Adrenal gland (tissue), 9 donors: ENCODE measurements at regions not wholly inside any gene's neighbourhood (a gene's known extent, or its start where the extent isn't known, plus 50 kb on each side); places are given as distances from the start of the nearest gene placed in this dataset.

Source experiments
- DNase-seq, 7 donors: peaks; one replicate each; pipeline ENCODE4 v3.0.0-alpha.2; 2019 to 2020
- H3K27ac ChIP-seq, 5 donors: fragments of 200-600 bp; sonication (generic) in 4 of 5; 1 replicate in 3 of 5; 2 replicates in 2 of 5; pipeline versions ENCODE4 v1.5.1 to v1.8.0; 2016 to 2020; ENCODE audit warnings: mild to moderate bottlenecking in 1 of 5
- H3K27me3 ChIP-seq: fragments of 200-600 bp; 2 replicates; pipeline ENCODE4 v1.8.0; 2021
- H3K36me3 ChIP-seq, 2 donors: fragments of 200-600 bp; replicated peaks in 1 of 2; 1 replicate in 1 of 2; 2 replicates in 1 of 2; pipeline versions ENCODE4 v1.5.1 to v1.8.0; 2018 to 2022
- H3K4me1 ChIP-seq, 2 donors: fragments of 200-600 bp; replicated peaks in 1 of 2; 1 replicate in 1 of 2; 2 replicates in 1 of 2; pipeline versions ENCODE4 v1.5.1 to v1.8.0; 2018 to 2021
- H3K4me3 ChIP-seq, 4 donors: fragments of 200-600 bp; sonication (generic) in 3 of 4; one replicate each; pipeline ENCODE4 v1.5.1; 2016 to 2018
- H3K9me3 ChIP-seq, 3 donors: fragments of 200-600 bp; sonication (generic) in 1 of 3; replicated peaks in 1 of 3; 1 replicate in 2 of 3; 2 replicates in 1 of 3; pipeline versions ENCODE4 v1.5.1 to v1.8.0; 2016 to 2021
- CTCF ChIP-seq, 6 experiments: fragments of 450-650 bp in 4 of 6; fragments of 200-600 bp in 2 of 6; sonication (generic) in 1 of 6; IDR thresholded peaks; 1 replicate in 5 of 6; 2 replicates in 1 of 6; pipeline versions ENCODE4 v1.5.1 to v1.8.0; 2016 to 2021; ENCODE audit warnings: antibody characterized with exemption in 6 of 6, mild to moderate bottlenecking in 2 of 6, moderate library complexity in 1 of 6
- POLR2A ChIP-seq, 2 donors: fragments of 450-650 bp; IDR thresholded peaks; one replicate each; pipeline ENCODE4 v1.6.1; 2017; ENCODE audit warnings: antibody characterized with exemption in 2 of 2, mild to moderate bottlenecking in 2 of 2, moderate library complexity in 1 of 2
- WGBS, 4 donors: extraction: QIAGEN DNeasy Blood & Tissue Kit in 2 of 4; methylation state at CpG; one replicate each; pipeline versions ENCODE4 v1.1.5 to v1.1.7; 2013 to 2017; 5-methylcytosine and 5-hydroxymethylcytosine counted together
- intact Hi-C, 2 donors: fragments of 100-400 bp; cut with DNase I; formaldehyde crosslinking; loops; one replicate each; pipeline versions ENCODE4 v1.14.1 to v1.15.0; 2022 to 2023
- donor health status: healthy with polysubstance abuse.
- donor health status: Bipolar disorder and iron deficiency.
- donor health status: DM: yes; HTN: yes; CAD: no.
- donor health status: DM: no; HTN: no; CAD: no.
- donor health status: DM: no; HTN: no; CAD: no.

DNA sequence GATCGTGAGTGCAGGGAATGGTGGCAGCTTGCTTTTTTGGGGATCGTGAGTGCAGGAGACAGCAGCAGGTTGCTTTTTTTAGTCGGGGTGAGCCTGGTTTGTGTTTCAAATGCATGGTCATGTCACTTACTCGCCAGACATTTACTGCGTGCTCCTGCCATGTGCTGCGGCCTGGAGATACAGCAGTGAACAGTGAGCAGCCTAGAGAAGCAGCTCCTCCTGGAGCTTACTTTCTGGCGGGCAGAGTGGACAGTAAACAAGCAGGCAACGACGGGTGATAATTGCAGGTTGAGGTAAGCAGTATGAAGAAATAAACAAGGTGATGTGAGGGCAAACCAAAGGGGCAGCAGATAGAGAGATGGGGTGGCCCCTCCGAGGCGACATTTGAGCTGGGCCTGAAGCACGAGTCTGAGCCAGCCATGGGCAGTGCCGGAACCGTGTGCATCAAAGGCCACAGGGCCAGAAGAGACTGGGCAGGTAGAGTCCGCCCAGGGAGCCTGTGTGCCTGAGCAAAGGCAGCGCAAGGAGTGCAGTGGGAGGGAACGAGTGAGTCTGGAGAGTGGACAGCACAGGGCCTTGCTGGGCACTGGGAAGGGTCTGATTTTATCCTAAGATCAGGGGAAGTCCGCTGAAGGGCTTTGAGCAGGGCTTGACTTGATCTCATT is 57.3 kb upstream of the RASA2 start:
- Histone ChIP-seq H3K27ac (peak overlapping the region in 2 of 5 donors; percentile 3 to 19), H3K9me3 (no peaks in the 10 kb centered on the region), H3K36me3 (peaks cover 0 to 12% of the 10 kb centered on the region in 2 donors), H3K27me3 (no peaks in the 10 kb centered on the region), H3K4me3 (no peak overlapping the region), H3K4me1 (peaks cover 17 to 58% of the 10 kb centered on the region in 2 donors)
- intact Hi-C loops: no loop called here
- WGBS, 4 donors: 82 to 86% (median 83%) methylated on average over 17 to 18 of the region's 18 CpGs
- no peak for TF ChIP-seq POLR2A (IDR thresholded peaks at IDR 0.05)
- TF ChIP-seq CTCF (IDR thresholded peaks at IDR 0.05): no peak
- DNase-seq: no peak

DNA sequence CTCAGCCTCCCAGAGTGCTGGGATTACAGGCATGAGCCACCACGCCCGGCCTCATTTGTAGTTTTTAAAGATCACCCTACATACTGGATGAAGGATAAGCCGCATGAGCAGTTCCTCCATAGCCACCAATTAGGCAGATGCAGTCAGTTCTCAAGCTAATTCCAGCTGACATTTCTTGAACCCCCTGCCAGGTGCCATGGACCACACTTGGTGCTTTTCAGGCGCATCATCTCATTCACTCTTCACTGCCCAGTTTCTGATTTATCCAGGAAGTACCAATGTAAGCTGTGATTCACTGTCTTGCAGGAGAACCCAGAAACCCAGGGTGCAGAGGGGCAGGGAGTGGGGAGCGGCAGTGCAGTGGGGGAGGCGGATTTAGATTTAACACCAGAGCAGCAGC is 56.5 kb upstream of the RASA2 start:
- Histone ChIP-seq H3K9me3 (no peaks in the 10 kb centered on the region), H3K4me1 (peaks cover 17 to 58% of the 10 kb centered on the region in 2 donors), H3K4me3 (no peak overlapping the region), H3K27ac (peak overlapping the region in 1 of 5 donors; percentile 20), H3K36me3 (peaks cover 0 to 12% of the 10 kb centered on the region in 2 donors), H3K27me3 (no peaks in the 10 kb centered on the region)
- intact Hi-C loops: no loop called here
- TF ChIP-seq POLR2A (IDR thresholded peaks at IDR 0.05) (no peak), CTCF (IDR thresholded peaks at IDR 0.05) (no peak)
- DNase-seq: no peak
- 95 to 98% (median 97%) methylated on average over 6 of the region's 6 CpGs for WGBS, 4 donors

- no peaks in the 10 kb centered on the region for H3K27me3 ChIP-seq
- 76 to 88% (median 83%) methylated on average over 18 of the region's 18 CpGs for WGBS, 4 donors
- peak overlapping the region in 2 of 5 donors; percentile 15 to 35 for H3K27ac ChIP-seq
- H3K9me3 ChIP-seq: no peaks in the 10 kb centered on the region
- DNase-seq: no peak
- TF ChIP-seq CTCF (IDR thresholded peaks at IDR 0.05) (no peak), POLR2A (IDR thresholded peaks at IDR 0.05) (no peak)
- H3K36me3 ChIP-seq: peaks cover 0 to 12% of the 10 kb centered on the region in 2 donors
- intact Hi-C loops: no loop called here
- peaks cover 18 to 57% of the 10 kb centered on the region in 2 donors for H3K4me1 ChIP-seq
- H3K4me3 ChIP-seq: no peak overlapping the region
These were observed 55.1 kb upstream of the RASA2 start for GRCh38 chr3:141431411-141432378.

DNA sequence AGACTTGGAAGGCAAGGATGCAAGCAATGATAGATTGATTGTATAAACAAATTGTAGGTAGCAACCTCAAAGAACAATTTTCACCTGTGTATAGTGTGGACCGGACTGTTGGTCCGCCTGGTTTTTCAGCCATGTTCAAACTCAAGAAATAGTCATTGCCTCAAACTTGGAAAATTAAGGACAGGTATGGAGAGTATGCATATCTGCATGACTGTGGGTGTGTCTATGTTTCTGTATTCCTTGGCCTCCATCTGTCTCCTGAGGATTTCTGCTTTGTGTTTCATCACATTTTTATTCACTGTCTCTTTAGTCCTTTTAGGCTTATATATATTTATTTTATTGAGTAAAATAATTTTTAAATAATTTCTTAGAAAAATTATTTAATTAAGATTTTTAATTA is 53.9 kb upstream of the RASA2 start:
- 93 to 97% (median 96%) methylated on average over 2 of the region's 2 CpGs for WGBS, 4 donors
- Histone ChIP-seq H3K4me1 (peaks cover 15 to 45% of the 10 kb centered on the region in 2 donors), H3K27ac (peak overlapping the region in 1 of 5 donors; percentile 8)

More for the DNA sequence above, 53.9 kb upstream of the RASA2 start:
- Histone ChIP-seq H3K4me3 (no peak overlapping the region), H3K27me3 (no peaks in the 10 kb centered on the region), H3K9me3 (no peaks in the 10 kb centered on the region), H3K36me3 (peaks cover 0 to 8% of the 10 kb centered on the region in 2 donors)
- intact Hi-C loops: no loop called here
- DNase-seq: no peak
- no peak for TF ChIP-seq CTCF (IDR thresholded peaks at IDR 0.05)
- no peak for TF ChIP-seq POLR2A (IDR thresholded peaks at IDR 0.05)
